ENCODE measurements at regions not wholly inside any gene's neighbourhood (a gene's known extent, or its start where the extent isn't known, plus 50 kb on each side); places are given as distances from the start of the nearest gene placed in this dataset.
"Not testable (repeated sequence)": the region's sequence is repeated elsewhere in the genome, so short reads cannot be mapped to it uniquely, and the experiment has no call there.

GRCh38 chr15:21068917-21069316, 202.8 kb upstream of the POTEB2 start:
- H2BK15ac ChIP-seq (ENCODE audit: low read depth, poor library complexity, severe bottlenecking); H2BK12ac ChIP-seq (ENCODE audit: low read length in 2 of 2); H3K23ac ChIP-seq (ENCODE audit: low read length in 2 of 2); H3K4me3 ChIP-seq (ENCODE audit: insufficient read depth in 1 of 2, low read depth in 1 of 2, low read length in 2 of 2); DNase-seq; H3K9ac ChIP-seq (ENCODE audit: low read length); H4K8ac ChIP-seq (ENCODE audit: low read length); H3K27me3 ChIP-seq (ENCODE audit: control insufficient read depth in 1 of 2, insufficient read depth in 1 of 2, low read length in 2 of 2); H3K14ac ChIP-seq (ENCODE audit: low read length in 2 of 2); H2AFZ ChIP-seq (ENCODE audit: low read depth, low read length); H2BK120ac ChIP-seq (ENCODE audit: low read depth, low read length); H3K18ac ChIP-seq (ENCODE audit: low read depth in 1 of 2, low read length in 2 of 2); H3K4me2 ChIP-seq (ENCODE audit: low read length, poor library complexity, severe bottlenecking); H3K4me1 ChIP-seq (ENCODE audit: control insufficient read depth, insufficient read depth, low read depth, low read length); H3K36me3 ChIP-seq (ENCODE audit: control insufficient read depth in 1 of 2, insufficient read depth in 2 of 2, low read depth in 1 of 2, low read length in 2 of 2); H4K91ac ChIP-seq (ENCODE audit: low read length); H3K9me3 ChIP-seq (ENCODE audit: control insufficient read depth, low read length); H2BK5ac ChIP-seq (ENCODE audit: low read depth, low read length, poor library complexity, severe bottlenecking); H2AK5ac ChIP-seq (ENCODE audit: low read length, severe bottlenecking); H3K79me1 ChIP-seq (replicated peaks; ENCODE audit: low read length, poor library complexity, severe bottlenecking); H3K27ac ChIP-seq (ENCODE audit: low read length, poor library complexity, severe bottlenecking); H3K4ac ChIP-seq (ENCODE audit: low read depth in 1 of 2, low read length in 2 of 2): not testable (repeated sequence)
- no CpG with 5 or more reads among the region's 7 CpGs for WGBS

GRCh38 chr15:21063512-21063911, 197.4 kb upstream of the POTEB2 start:
- not testable (repeated sequence) for H3K4ac ChIP-seq (ENCODE audit: low read depth in 1 of 2, low read length in 2 of 2); H3K4me1 ChIP-seq (ENCODE audit: control insufficient read depth, insufficient read depth, low read depth, low read length)

DNA sequence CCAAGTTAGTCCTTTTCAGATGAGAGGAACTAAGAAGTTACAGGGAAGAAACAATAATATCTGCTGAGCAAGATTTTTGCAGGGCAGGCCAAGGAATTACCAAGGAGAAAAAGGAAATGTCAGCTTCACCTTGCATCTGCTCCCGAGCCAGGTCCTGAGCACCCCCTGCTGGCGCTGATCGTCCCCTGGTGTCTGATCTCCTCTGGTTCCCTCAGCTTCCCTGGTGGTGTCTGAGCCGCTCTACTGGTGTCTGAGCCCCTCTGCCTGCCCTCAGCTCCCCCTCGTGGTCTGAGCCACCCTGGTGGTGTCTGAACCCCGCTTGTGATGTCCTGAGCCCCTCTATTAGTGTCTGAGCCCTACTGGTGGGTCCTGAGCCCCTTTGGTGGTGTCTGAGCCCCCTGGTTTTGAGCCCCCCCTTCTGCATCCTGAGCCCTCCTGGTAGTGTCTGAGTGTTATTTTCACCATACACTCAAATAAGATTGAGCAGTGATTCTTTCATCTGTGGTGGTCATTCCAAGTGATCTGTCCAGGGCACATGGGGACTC, 196.6 kb upstream of the POTEB2 start:
- not testable (repeated sequence) for H2BK5ac ChIP-seq (ENCODE audit: low read depth, low read length, poor library complexity, severe bottlenecking); H2BK12ac ChIP-seq (ENCODE audit: low read length in 2 of 2); H3K4me3 ChIP-seq (ENCODE audit: insufficient read depth in 1 of 2, low read depth in 1 of 2, low read length in 2 of 2); H3K79me1 ChIP-seq (replicated peaks; ENCODE audit: low read length, poor library complexity, severe bottlenecking); H2BK15ac ChIP-seq (ENCODE audit: low read depth, poor library complexity, severe bottlenecking); DNase-seq; H3K14ac ChIP-seq (ENCODE audit: low read length in 2 of 2); H3K18ac ChIP-seq (ENCODE audit: low read depth in 1 of 2, low read length in 2 of 2); H3K23ac ChIP-seq (ENCODE audit: low read length in 2 of 2); H2BK120ac ChIP-seq (ENCODE audit: low read depth, low read length); H2AFZ ChIP-seq (ENCODE audit: low read depth, low read length); H3K9me3 ChIP-seq (ENCODE audit: control insufficient read depth, low read length); H4K8ac ChIP-seq (ENCODE audit: low read length); H3K4me2 ChIP-seq (ENCODE audit: low read length, poor library complexity, severe bottlenecking); H4K91ac ChIP-seq (ENCODE audit: low read length); H3K9ac ChIP-seq (ENCODE audit: low read length); H3K4me1 ChIP-seq (ENCODE audit: control insufficient read depth, insufficient read depth, low read depth, low read length); H3K27me3 ChIP-seq (ENCODE audit: control insufficient read depth in 1 of 2, insufficient read depth in 1 of 2, low read length in 2 of 2); H3K27ac ChIP-seq (ENCODE audit: low read length, poor library complexity, severe bottlenecking); H3K4ac ChIP-seq (ENCODE audit: low read depth in 1 of 2, low read length in 2 of 2); H2AK5ac ChIP-seq (ENCODE audit: low read length, severe bottlenecking); H3K36me3 ChIP-seq (ENCODE audit: control insufficient read depth in 1 of 2, insufficient read depth in 2 of 2, low read depth in 1 of 2, low read length in 2 of 2)
- no CpG with 5 or more reads among the region's 6 CpGs for WGBS

More at GRCh38 chr15:21063512-21063911, 197.4 kb upstream of the POTEB2 start:
- not testable (repeated sequence) for H3K14ac ChIP-seq (ENCODE audit: low read length in 2 of 2); H4K91ac ChIP-seq (ENCODE audit: low read length); H2AFZ ChIP-seq (ENCODE audit: low read depth, low read length); H2BK12ac ChIP-seq (ENCODE audit: low read length in 2 of 2); H3K27ac ChIP-seq (ENCODE audit: low read length, poor library complexity, severe bottlenecking); H3K18ac ChIP-seq (ENCODE audit: low read depth in 1 of 2, low read length in 2 of 2); H3K4me2 ChIP-seq (ENCODE audit: low read length, poor library complexity, severe bottlenecking); H3K79me1 ChIP-seq (replicated peaks; ENCODE audit: low read length, poor library complexity, severe bottlenecking); H2BK5ac ChIP-seq (ENCODE audit: low read depth, low read length, poor library complexity, severe bottlenecking); H2BK120ac ChIP-seq (ENCODE audit: low read depth, low read length); H3K4me3 ChIP-seq (ENCODE audit: insufficient read depth in 1 of 2, low read depth in 1 of 2, low read length in 2 of 2); H3K9me3 ChIP-seq (ENCODE audit: control insufficient read depth, low read length); H3K9ac ChIP-seq (ENCODE audit: low read length); DNase-seq; H3K23ac ChIP-seq (ENCODE audit: low read length in 2 of 2); H2AK5ac ChIP-seq (ENCODE audit: low read length, severe bottlenecking); H2BK15ac ChIP-seq (ENCODE audit: low read depth, poor library complexity, severe bottlenecking); H3K27me3 ChIP-seq (ENCODE audit: control insufficient read depth in 1 of 2, insufficient read depth in 1 of 2, low read length in 2 of 2); H3K36me3 ChIP-seq (ENCODE audit: control insufficient read depth in 1 of 2, insufficient read depth in 2 of 2, low read depth in 1 of 2, low read length in 2 of 2); H4K8ac ChIP-seq (ENCODE audit: low read length)
- WGBS, result 86% methylated on average over 1 of the region's 6 CpGs

- not testable (repeated sequence) for H3K79me1 ChIP-seq (replicated peaks; ENCODE audit: low read length, poor library complexity, severe bottlenecking)
These were observed 185.8 kb upstream of the POTEB2 start for GRCh38 chr15:21051866-21052265.

More at GRCh38 chr15:21051866-21052265, 185.8 kb upstream of the POTEB2 start:
- not testable (repeated sequence) for H2AK5ac ChIP-seq (ENCODE audit: low read length, severe bottlenecking); H3K9me3 ChIP-seq (ENCODE audit: control insufficient read depth, low read length); H3K14ac ChIP-seq (ENCODE audit: low read length in 2 of 2); H3K23ac ChIP-seq (ENCODE audit: low read length in 2 of 2); H2BK120ac ChIP-seq (ENCODE audit: low read depth, low read length); H4K8ac ChIP-seq (ENCODE audit: low read length); H3K27ac ChIP-seq (ENCODE audit: low read length, poor library complexity, severe bottlenecking); H3K4me3 ChIP-seq (ENCODE audit: insufficient read depth in 1 of 2, low read depth in 1 of 2, low read length in 2 of 2); H4K91ac ChIP-seq (ENCODE audit: low read length); H3K27me3 ChIP-seq (ENCODE audit: control insufficient read depth in 1 of 2, insufficient read depth in 1 of 2, low read length in 2 of 2); H3K36me3 ChIP-seq (ENCODE audit: control insufficient read depth in 1 of 2, insufficient read depth in 2 of 2, low read depth in 1 of 2, low read length in 2 of 2); H3K4me2 ChIP-seq (ENCODE audit: low read length, poor library complexity, severe bottlenecking); H3K4ac ChIP-seq (ENCODE audit: low read depth in 1 of 2, low read length in 2 of 2); H2BK5ac ChIP-seq (ENCODE audit: low read depth, low read length, poor library complexity, severe bottlenecking); H3K9ac ChIP-seq (ENCODE audit: low read length); H2BK12ac ChIP-seq (ENCODE audit: low read length in 2 of 2); H2AFZ ChIP-seq (ENCODE audit: low read depth, low read length); H3K18ac ChIP-seq (ENCODE audit: low read depth in 1 of 2, low read length in 2 of 2); DNase-seq; H2BK15ac ChIP-seq (ENCODE audit: low read depth, poor library complexity, severe bottlenecking); H3K4me1 ChIP-seq (ENCODE audit: control insufficient read depth, insufficient read depth, low read depth, low read length)
- WGBS, result no CpG with 5 or more reads among the region's 5 CpGs

Data from mesenchymal stem cell (in vitro differentiated cells and primary cell).